Germinal center (tissue), 1 donor: ENCODE measurements at regions not wholly inside any gene's neighbourhood (a gene's known extent, or its start where the extent isn't known, plus 50 kb on each side); places are given as distances from the start of the nearest gene placed in this dataset.
"Not testable (repeated sequence)": the region's sequence is repeated elsewhere in the genome, so short reads cannot be mapped to it uniquely, and the experiment has no call there.

ENCODE experiments used
- DNase-seq: peaks from one replicate; pipeline ENCODE4 v3.0.0; 2012; ENCODE audit warnings: mixed read lengths, low spot score

- DNase-seq: no peak
These were observed 760.4 kb downstream of the SLITRK1 start for GRCh38 chr13:83121896-83122295.

GRCh38 chr13:83117046-83117445 lies 765.2 kb downstream of the SLITRK1 start:
- DNase-seq: no peak

DNA sequence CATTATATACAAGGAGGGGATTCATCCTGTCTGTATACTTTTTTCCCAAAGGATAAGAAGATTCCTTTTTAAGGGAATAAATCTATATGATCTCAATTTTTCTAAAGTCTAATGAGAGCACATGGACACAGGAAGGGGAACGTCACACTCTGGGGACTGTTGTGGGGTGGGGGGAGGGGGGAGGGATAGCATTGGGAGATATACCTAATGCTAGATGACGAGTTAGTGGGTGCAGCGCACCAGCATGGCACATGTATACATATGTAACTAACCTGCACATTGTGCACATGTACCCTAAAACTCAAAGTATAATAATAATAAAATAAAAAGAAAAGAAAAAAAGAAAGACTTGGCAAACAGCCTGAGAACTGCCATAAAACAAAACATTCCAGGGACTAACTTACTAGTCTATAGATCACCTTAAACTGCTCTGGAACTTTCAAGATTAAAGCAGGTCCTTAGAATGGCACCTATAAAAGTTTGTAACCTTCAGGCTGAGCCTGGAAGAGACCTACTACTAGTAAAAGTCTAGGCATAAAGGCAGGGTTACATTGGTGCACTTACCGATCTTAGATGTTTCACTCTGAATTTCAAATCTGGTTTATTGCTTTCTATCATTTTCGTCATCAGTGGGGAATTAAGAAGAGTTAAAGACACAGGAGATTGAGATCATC lies 780.6 kb downstream of the SLITRK1 start:
- DNase-seq: not testable (repeated sequence)

- DNase-seq: no peak
These were observed 782.0 kb downstream of the SLITRK1 start for GRCh38 chr13:83100237-83100636.

DNA sequence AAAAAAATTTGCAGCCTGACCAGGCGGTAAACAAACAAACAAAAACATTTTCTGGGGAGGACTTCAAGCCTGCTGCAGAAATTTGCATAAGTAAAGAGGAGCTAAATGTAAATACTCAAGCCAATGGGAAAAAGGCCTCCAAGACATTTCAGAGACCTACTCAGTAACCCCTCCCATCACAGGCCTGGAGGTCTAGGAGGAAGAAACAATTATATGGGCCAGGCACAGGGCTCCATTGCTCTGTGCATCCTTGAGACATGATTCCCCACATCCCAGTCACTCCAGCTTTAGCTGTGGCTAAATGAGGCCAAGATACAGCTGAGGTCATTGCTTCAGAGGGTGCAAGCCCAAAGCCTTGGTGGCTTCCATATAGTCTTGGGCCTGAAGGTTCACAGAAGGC lies 793.4 kb downstream of the SLITRK1 start:
- no peak for DNase-seq

GRCh38 chr13:83086948-83087347 lies 795.3 kb downstream of the SLITRK1 start:
- DNase-seq: no peak

GRCh38 chr13:83086088-83086487 lies 796.2 kb downstream of the SLITRK1 start:
- no peak for DNase-seq

GRCh38 chr13:83085186-83085900 lies 796.9 kb downstream of the SLITRK1 start:
- DNase-seq: no peak

DNA sequence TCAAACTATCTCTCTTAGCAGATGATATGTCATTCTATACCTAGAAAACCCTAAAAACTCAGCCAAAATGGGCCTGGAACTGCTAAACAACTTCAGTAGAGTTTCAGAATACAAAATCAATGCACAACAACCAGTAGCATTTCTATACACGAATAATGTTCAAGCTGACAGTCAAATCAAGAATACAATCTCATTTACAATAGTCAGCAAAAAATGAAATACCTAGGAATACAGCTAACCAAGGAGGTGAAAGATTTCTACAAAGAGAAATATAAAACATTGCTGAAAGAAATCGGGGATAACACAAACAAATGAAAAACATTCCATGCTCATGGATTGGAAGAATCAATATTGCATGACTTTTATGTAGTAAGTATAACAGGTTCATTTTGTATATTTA lies 804.8 kb downstream of the SLITRK1 start:
- no peak for DNase-seq

DNA sequence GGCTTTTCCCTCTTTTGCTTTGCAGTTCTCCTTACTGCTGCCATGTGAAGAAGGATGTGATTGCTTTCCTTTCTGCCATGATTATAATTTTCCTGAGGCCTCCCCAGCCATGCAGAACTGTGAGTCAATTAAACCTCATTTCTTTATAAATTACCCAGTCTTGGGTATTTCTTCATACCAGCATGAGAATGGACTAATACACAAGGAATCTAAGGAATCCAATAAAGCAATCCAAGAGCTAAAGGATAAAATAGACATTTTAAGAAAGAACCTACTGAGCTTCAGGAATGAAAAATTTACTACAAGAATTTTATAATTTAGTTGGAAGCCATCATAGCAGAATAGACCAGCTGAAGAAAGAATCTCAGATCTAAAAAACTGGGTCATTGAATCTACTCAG lies 808.3 kb downstream of the SLITRK1 start:
- DNase-seq: not testable (repeated sequence)

DNA sequence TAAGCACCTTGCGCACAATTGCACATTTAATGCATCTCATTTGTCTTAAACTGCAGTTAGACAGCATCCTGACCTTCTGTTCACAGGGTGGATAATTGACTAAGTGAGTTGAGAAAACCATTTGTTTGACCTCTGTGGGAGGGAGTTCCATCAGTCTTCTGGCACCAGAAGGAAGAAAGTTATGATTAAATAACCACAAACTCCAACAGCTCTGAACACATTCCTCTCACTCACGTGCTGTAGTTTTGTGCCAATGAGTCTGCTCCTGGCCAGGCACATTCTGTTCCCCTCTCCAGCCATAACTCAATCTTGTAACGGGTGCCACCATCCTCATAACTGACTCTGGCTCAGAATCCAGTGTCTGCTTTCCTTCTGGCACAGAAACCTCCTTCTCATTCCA lies 817.2 kb downstream of the SLITRK1 start:
- DNase-seq: no peak

GRCh38 chr13:83057119-83057518 lies 825.2 kb downstream of the SLITRK1 start:
- DNase-seq: no peak

- no peak for DNase-seq
These were observed 826.0 kb downstream of the SLITRK1 start for GRCh38 chr13:83056269-83056668.

- no peak for DNase-seq
These were observed 833.9 kb downstream of the SLITRK1 start for GRCh38 chr13:83048419-83048818.

DNA sequence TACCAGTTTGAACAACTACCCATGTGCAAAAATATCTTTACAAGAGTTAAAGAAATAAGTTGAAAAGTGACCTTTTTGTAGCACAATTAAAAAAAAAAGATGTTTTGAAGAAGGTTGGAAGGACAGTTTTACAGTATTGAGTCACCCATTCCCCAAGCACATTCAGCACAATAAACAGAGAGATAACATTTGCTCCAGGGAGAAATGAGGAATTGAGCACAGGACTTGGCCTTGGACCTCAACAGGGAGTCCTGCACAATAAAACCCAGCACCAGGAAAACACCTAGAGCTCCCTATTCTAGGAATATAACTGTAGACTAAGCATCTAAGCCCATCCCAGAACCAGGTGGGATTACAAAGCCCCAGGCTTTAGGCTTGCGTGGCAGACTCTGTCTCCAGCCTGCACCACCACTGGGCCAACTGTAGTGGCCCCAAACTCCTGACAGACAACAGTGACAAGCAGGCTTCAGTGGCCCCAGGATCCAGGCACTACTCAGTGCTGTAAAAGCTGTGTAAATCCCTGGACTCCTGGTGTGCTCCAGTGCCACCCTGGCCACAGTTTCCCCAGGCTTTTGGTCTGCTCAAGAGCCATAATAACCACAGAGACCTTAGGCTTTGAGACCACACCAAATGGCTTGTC lies 857.2 kb downstream of the SLITRK1 start:
- DNase-seq: no peak

DNA sequence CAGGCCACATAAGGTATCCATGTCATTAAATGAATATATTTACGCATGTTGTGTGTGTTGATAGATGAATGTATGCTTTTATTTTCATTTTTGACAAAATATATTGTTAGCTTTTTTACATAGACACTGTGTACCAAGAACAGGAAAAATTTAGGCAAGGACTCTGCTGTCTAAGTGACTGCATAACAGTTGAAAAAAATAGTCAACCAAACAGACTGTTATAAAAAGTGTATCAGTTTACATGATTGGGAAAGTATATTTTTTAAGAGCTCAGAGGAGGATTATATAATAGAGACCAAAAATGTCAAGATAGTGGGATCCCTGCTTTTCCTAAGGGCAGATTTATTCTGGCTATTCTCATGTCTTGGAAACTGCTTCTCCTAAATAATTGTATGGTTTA lies 858.0 kb downstream of the SLITRK1 start:
- DNase-seq: no peak

GRCh38 chr13:83019986-83020385 lies 862.3 kb downstream of the SLITRK1 start:
- no peak for DNase-seq

- no peak for DNase-seq
These were observed 872.3 kb downstream of the SLITRK1 start for GRCh38 chr13:83009987-83010386.

- DNase-seq: no peak
These were observed 873.9 kb downstream of the SLITRK1 start for GRCh38 chr13:83008212-83008929.

- DNase-seq: no peak
These were observed 875.0 kb downstream of the SLITRK1 start for GRCh38 chr13:83007226-83007625.

- no peak for DNase-seq
These were observed 879.1 kb downstream of the SLITRK1 start for GRCh38 chr13:83003185-83003584.

- no peak for DNase-seq
These were observed 888.9 kb downstream of the SLITRK1 start for GRCh38 chr13:82993417-82993816.

DNA sequence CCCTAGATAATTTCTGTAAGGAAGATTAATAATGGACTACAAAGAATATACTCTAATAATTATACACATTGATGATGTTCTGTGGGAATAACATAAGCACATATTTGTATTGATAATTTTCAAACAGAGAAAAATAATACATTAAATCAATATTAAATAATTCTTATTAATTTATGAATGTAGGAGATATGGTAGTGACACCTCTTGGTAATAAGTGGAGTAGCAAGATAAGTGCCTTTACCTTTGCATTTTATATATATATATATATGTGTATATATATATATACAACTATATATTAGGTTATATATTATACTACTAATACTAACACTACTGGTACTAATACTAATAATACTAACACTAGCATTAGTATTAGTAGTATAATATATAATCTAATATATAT lies 905.8 kb downstream of the SLITRK1 start:
- no peak for DNase-seq
